CD4-positive, alpha-beta T cell (primary cell): ENCODE measurements at regions not wholly inside any gene's neighbourhood (a gene's known extent, or its start where the extent isn't known, plus 50 kb on each side); places are given as distances from the start of the nearest gene placed in this dataset.

Experiments
- ATAC-seq: fragments of 200-7000 bp; cut with Tn5 transposase; one replicate; pipeline ENCODE4 v1.10.0; 2022; ENCODE audit warnings: mild to moderate bottlenecking; ENCODE audit not compliant: poor library complexity
- CTCF ChIA-PET: fragments of 350-600 bp; sonication (Branson Sonifier 250); formaldehyde crosslinking; loops from one replicate; lab custom pipeline; 2021; ENCODE audit warnings: antibody characterized with exemption, inconsistent platforms; lab: Charles Lee
- POLR2A ChIA-PET: fragments of 350-600 bp; sonication (Branson Sonifier 250); formaldehyde crosslinking; loops from one replicate; lab custom pipeline; 2021; ENCODE audit warnings: antibody characterized with exemption, inconsistent platforms; lab: Charles Lee
- DNase-seq, 14 experiments: peaks; one replicate each; pipeline ENCODE4 v3.0.0-alpha.2; 2013 to 2020; ENCODE audit warnings: mixed read lengths in 2 of 14
- H3K27ac ChIP-seq, 2 donors: one replicate each; pipeline versions ENCODE4 v1.5.1 to v1.7.0; 2013; ENCODE audit warnings: low read length in 2 of 2, low read depth in 1 of 2, mild to moderate bottlenecking in 1 of 2
- H3K27me3 ChIP-seq, 2 experiments: 1 replicate in 1 of 2; 2 replicates in 1 of 2; pipeline versions ENCODE4 v1.6.1 to v1.7.0; 2013; ENCODE audit warnings: low read length in 2 of 2, control low read depth in 1 of 2, mild to moderate bottlenecking in 1 of 2, moderate library complexity in 1 of 2; ENCODE audit not compliant: insufficient read depth in 2 of 2, control insufficient read depth in 1 of 2
- H3K36me3 ChIP-seq: one replicate; pipeline ENCODE4 v1.6.1; 2013; ENCODE audit warnings: low read length, control low read depth; ENCODE audit not compliant: insufficient read depth
- H3K4me1 ChIP-seq: one replicate; pipeline ENCODE4 v1.6.1; 2013; ENCODE audit warnings: low read length, control low read depth; ENCODE audit not compliant: insufficient read depth
- H3K4me3 ChIP-seq: one replicate; pipeline ENCODE4 v1.5.1; 2013; ENCODE audit warnings: mild to moderate bottlenecking, low read length, moderate library complexity
- H3K9me3 ChIP-seq, 2 experiments: 1 replicate in 1 of 2; 2 replicates in 1 of 2; pipeline versions ENCODE4 v1.6.1 to v1.7.0; 2013; ENCODE audit warnings: low read length in 2 of 2, mild to moderate bottlenecking in 2 of 2, control low read depth in 1 of 2, moderate library complexity in 1 of 2; ENCODE audit not compliant: control insufficient read depth in 1 of 2, insufficient read depth in 1 of 2
- H3K27ac Mint-ChIP-seq: one replicate; pipeline ENCODE4 v1.8.0; 2020; ENCODE audit warnings: mixed read lengths
- H3K27me3 Mint-ChIP-seq: one replicate; pipeline ENCODE4 v1.8.0; 2021; ENCODE audit warnings: mixed read lengths
- H3K36me3 Mint-ChIP-seq: one replicate; pipeline ENCODE4 v1.8.0; 2021; ENCODE audit warnings: low read depth, mixed read lengths
- H3K4me1 Mint-ChIP-seq: one replicate; pipeline ENCODE4 v1.8.0; 2021; ENCODE audit warnings: low read depth, mixed read lengths
- H3K4me3 Mint-ChIP-seq: one replicate; pipeline ENCODE4 v1.8.0; 2020; ENCODE audit warnings: mild to moderate bottlenecking, mixed read lengths
- H3K9me3 Mint-ChIP-seq: one replicate; pipeline ENCODE4 v1.8.0; 2020; ENCODE audit warnings: mixed read lengths
- CTCF ChIP-seq: fragments of 200-600 bp; IDR thresholded peaks from one replicate; pipeline ENCODE4 v1.8.0; 2022; ENCODE audit warnings: antibody characterized with exemption, mild to moderate bottlenecking
- intact Hi-C, 2 experiments: fragments of 100-400 bp; cut with DNase I in 1 of 2; cut with micrococcal nuclease in 1 of 2; formaldehyde crosslinking; loops; one replicate each; pipeline versions ENCODE4 v1.15.1 to v1.9.0; 2023 to 2025; cut with DNase I, micrococcal nuclease

- Mint-ChIP-seq H3K36me3 (no peaks in the 10 kb centered on the region), H3K4me3 (no peak overlapping the region), H3K27me3 (peaks cover 27% of the 10 kb centered on the region), H3K9me3 (no peaks in the 10 kb centered on the region), H3K4me1 (no peaks in the 10 kb centered on the region), H3K27ac (no peak overlapping the region)
- POLR2A ChIA-PET: no interaction called here
- ATAC-seq (no peak), DNase-seq (no peak)
- H3K9me3 ChIP-seq: peaks cover 0 to 6% of the 10 kb centered on the region in 2 experiments
- H3K27ac ChIP-seq: no peak overlapping the region
- peaks cover 0 to 4% of the 10 kb centered on the region in 2 experiments for H3K27me3 ChIP-seq
- TF ChIP-seq CTCF: no peak
- intact Hi-C loops: no loop called here
- CTCF ChIA-PET: no interaction called here
- H3K4me3 ChIP-seq: no peak overlapping the region
- H3K36me3 ChIP-seq: no peaks in the 10 kb centered on the region
- H3K4me1 ChIP-seq: no peaks in the 10 kb centered on the region
Measured at GRCh38 chr10:118917701-118918100, 111.8 kb upstream of the NANOS1 start.

- Mint-ChIP-seq H3K4me3 (no peak overlapping the region), H3K4me1 (no peaks in the 10 kb centered on the region), H3K36me3 (no peaks in the 10 kb centered on the region), H3K27me3 (peaks cover 29% of the 10 kb centered on the region), H3K27ac (no peak overlapping the region), H3K9me3 (no peaks in the 10 kb centered on the region)
- no peak for TF ChIP-seq CTCF
- Histone ChIP-seq H3K9me3 (peaks cover 0 to 6% of the 10 kb centered on the region in 2 experiments), H3K4me1 (no peaks in the 10 kb centered on the region), H3K27ac (no peak overlapping the region), H3K4me3 (no peak overlapping the region), H3K27me3 (peaks cover 0 to 4% of the 10 kb centered on the region in 2 experiments), H3K36me3 (no peaks in the 10 kb centered on the region)
- POLR2A ChIA-PET: no interaction called here
- CTCF ChIA-PET: no interaction called here
- no peak for ATAC-seq
- intact Hi-C loops: no loop called here
- DNase-seq: no peak
Measured at GRCh38 chr10:118918116-118918515, 111.4 kb upstream of the NANOS1 start.

GRCh38 chr10:118918587-118918986 lies 110.9 kb upstream of the NANOS1 start:
- H3K27ac Mint-ChIP-seq: no peak overlapping the region
- no peak overlapping the region for H3K4me3 Mint-ChIP-seq
- ATAC-seq (no peak), DNase-seq (no peak)
- Histone ChIP-seq H3K4me1 (no peaks in the 10 kb centered on the region), H3K27ac (no peak overlapping the region), H3K4me3 (no peak overlapping the region), H3K9me3 (peaks cover 0 to 6% of the 10 kb centered on the region in 2 experiments), H3K36me3 (no peaks in the 10 kb centered on the region), H3K27me3 (peaks cover 0 to 4% of the 10 kb centered on the region in 2 experiments)
- no peak for TF ChIP-seq CTCF
- no peaks in the 10 kb centered on the region for H3K36me3 Mint-ChIP-seq
- no peaks in the 10 kb centered on the region for H3K4me1 Mint-ChIP-seq
- no peaks in the 10 kb centered on the region for H3K9me3 Mint-ChIP-seq
- POLR2A ChIA-PET: no interaction called here
- intact Hi-C loops: no loop called here
- CTCF ChIA-PET: no interaction called here
- peaks cover 34% of the 10 kb centered on the region for H3K27me3 Mint-ChIP-seq
